GM21737 (cell line): ENCODE measurements at regions not wholly inside any gene's neighbourhood (a gene's known extent, or its start where the extent isn't known, plus 50 kb on each side); places are given as distances from the start of the nearest gene placed in this dataset.
"Not testable (repeated sequence)": the region's sequence is repeated elsewhere in the genome, so short reads cannot be mapped to it uniquely, and the experiment has no call there.

Experiments used
- ATAC-seq: cut with Tn5 transposase; IDR thresholded peaks from one replicate; pipeline ENCODE4 v1.9.1; 2021; ENCODE audit warnings: mild to moderate bottlenecking, moderate library complexity; ENCODE audit not compliant: unreplicated experiment

GRCh38 chr3:125695688-125696087 is 100.4 kb upstream of the OSBPL11 start:
- ATAC-seq, result no peak

- ATAC-seq, result not testable (repeated sequence)
Observed at GRCh38 chr3:125697126-125697525, 101.8 kb upstream of the OSBPL11 start.

- not testable (repeated sequence) for ATAC-seq
Observed at GRCh38 chr3:125697979-125698640, 102.8 kb upstream of the OSBPL11 start.

- no peak for ATAC-seq
Observed at GRCh38 chr3:125715651-125716050, 120.4 kb upstream of the OSBPL11 start.

GRCh38 chr3:125732151-125732550 is 136.9 kb upstream of the OSBPL11 start:
- not testable (repeated sequence) for ATAC-seq

- not testable (repeated sequence) for ATAC-seq
Observed at GRCh38 chr3:125741991-125742718, 146.9 kb upstream of the OSBPL11 start.

- not testable (repeated sequence) for ATAC-seq
Observed at GRCh38 chr3:125742845-125743244, 147.5 kb upstream of the OSBPL11 start.

- not testable (repeated sequence) for ATAC-seq
Observed at GRCh38 chr3:125757050-125757449, 161.8 kb upstream of the OSBPL11 start.

- not testable (repeated sequence) for ATAC-seq
Observed at GRCh38 chr3:125758641-125759130, 163.4 kb upstream of the OSBPL11 start.

- not testable (repeated sequence) for ATAC-seq
Observed at GRCh38 chr3:125762601-125763000, 167.3 kb upstream of the OSBPL11 start.

GRCh38 chr3:125766285-125766826 is 171.1 kb upstream of the OSBPL11 start:
- not testable (repeated sequence) for ATAC-seq

GRCh38 chr3:125766931-125767330 is 171.6 kb upstream of the OSBPL11 start:
- not testable (repeated sequence) for ATAC-seq

- no peak for ATAC-seq
Observed at GRCh38 chr3:125767641-125768040, 172.3 kb upstream of the OSBPL11 start.

GRCh38 chr3:125768821-125769220 is 173.5 kb upstream of the OSBPL11 start:
- ATAC-seq, result not testable (repeated sequence)

GRCh38 chr3:125771506-125771905 is 176.2 kb upstream of the OSBPL11 start:
- ATAC-seq, result not testable (repeated sequence)

GRCh38 chr3:125774433-125775034 is 179.2 kb upstream of the OSBPL11 start:
- ATAC-seq, result not testable (repeated sequence)

- ATAC-seq, result not testable (repeated sequence)
Observed at GRCh38 chr3:125775106-125775505, 179.8 kb upstream of the OSBPL11 start.

- not testable (repeated sequence) for ATAC-seq
Observed at GRCh38 chr3:125775606-125776294, 180.5 kb upstream of the OSBPL11 start.

GRCh38 chr3:125779276-125779675 is 184.0 kb upstream of the OSBPL11 start:
- ATAC-seq, result not testable (repeated sequence)

- ATAC-seq, result not testable (repeated sequence)
Observed at GRCh38 chr3:125779918-125780317, 184.6 kb upstream of the OSBPL11 start.

- not testable (repeated sequence) for ATAC-seq
Observed at GRCh38 chr3:125781678-125782077, 186.4 kb upstream of the OSBPL11 start.
